Esophagus squamous epithelium (tissue), 5 donors: ENCODE measurements at regions not wholly inside any gene's neighbourhood (a gene's known extent, or its start where the extent isn't known, plus 50 kb on each side); places are given as distances from the start of the nearest gene placed in this dataset.

Experiments
- DNase-seq: peaks from one replicate; lab custom pipeline; 2025; lab: John Stamatoyannopoulos, UW
- H3K27ac ChIP-seq, 4 donors: fragments of 200-600 bp; sonication (generic); one replicate each; pipeline ENCODE4 v1.5.1; 2016 to 2019; ENCODE audit warnings: mild to moderate bottlenecking in 1 of 4
- H3K27me3 ChIP-seq, 4 donors: fragments of 200-600 bp; sonication (generic); 1 replicate in 3 of 4; 2 replicates in 1 of 4; pipeline versions ENCODE4 v1.5.1 to v1.6.0; 2017 to 2021; ENCODE audit warnings: antibody characterized with exemption in 1 of 4
- H3K36me3 ChIP-seq, 3 donors: fragments of 200-600 bp; sonication (generic); one replicate each; pipeline ENCODE4 v1.5.1; 2016 to 2019
- H3K4me1 ChIP-seq, 3 donors: fragments of 200-600 bp; sonication (generic); one replicate each; pipeline ENCODE4 v1.5.1; 2017 to 2019
- H3K4me3 ChIP-seq, 4 donors: fragments of 200-600 bp; sonication (generic); 1 replicate in 3 of 4; 2 replicates in 1 of 4; pipeline ENCODE4 v1.5.1; 2016 to 2019; ENCODE audit warnings: mild to moderate bottlenecking in 2 of 4, moderate library complexity in 1 of 4
- H3K9me3 ChIP-seq, 3 donors: fragments of 200-600 bp; sonication (generic); one replicate each; pipeline ENCODE4 v1.5.1; 2016 to 2019
- CTCF ChIP-seq, 6 experiments: fragments of 450-650 bp in 4 of 6; fragments of 200-600 bp in 2 of 6; sonication (generic) in 2 of 6; IDR thresholded peaks; one replicate each; pipeline ENCODE4 v1.5.1; 2016 to 2019; ENCODE audit warnings: antibody characterized with exemption in 6 of 6, mild to moderate bottlenecking in 4 of 6, moderate library complexity in 4 of 6
- POLR2A ChIP-seq, 4 donors: fragments of 450-650 bp; IDR thresholded peaks; one replicate each; pipeline ENCODE4 v1.6.1; 2017; ENCODE audit warnings: antibody characterized with exemption in 4 of 4, mild to moderate bottlenecking in 4 of 4, moderate library complexity in 3 of 4
- WGBS, 2 donors: methylation state at CpG; one replicate each; pipeline ENCODE4 v1.1.5; 2018; 5-methylcytosine and 5-hydroxymethylcytosine counted together
- intact Hi-C: fragments of 100-400 bp; cut with DNase I; formaldehyde crosslinking; loops from one replicate; pipeline ENCODE4 v1.15.0; 2022
- donor health status: DM: yes; HTN: yes; CAD: no.

- intact Hi-C loops: no loop called here
- Histone ChIP-seq H3K9me3 (no peaks in the 10 kb centered on the region), H3K27me3 (peaks cover 0 to 4% (median 0%) of the 10 kb centered on the region in 4 donors), H3K4me3 (peak overlapping the region in 1 of 4 donors; percentile 52), H3K36me3 (no peaks in the 10 kb centered on the region), H3K4me1 (peaks cover 0 to 34% (median 0%) of the 10 kb centered on the region in 3 donors), H3K27ac (peak overlapping the region in 1 of 4 donors; percentile 51)
- WGBS, 2 donors: 13 to 17% methylated on average over 15 of the region's 15 CpGs
- DNase-seq: no peak
- no peak for TF ChIP-seq POLR2A (IDR thresholded peaks at IDR 0.05)
- TF ChIP-seq CTCF (IDR thresholded peaks at IDR 0.05): peak; percentile 69 to 92 (median 81)
These were observed 333.9 kb downstream of the HACE1 start for GRCh38 chr6:104525677-104526322.

- peaks cover 0 to 24% (median 0%) of the 10 kb centered on the region in 3 donors for H3K4me1 ChIP-seq
- no peaks in the 10 kb centered on the region for H3K36me3 ChIP-seq
- H3K27ac ChIP-seq: no peak overlapping the region
- TF ChIP-seq POLR2A (IDR thresholded peaks at IDR 0.05) (no peak), CTCF (IDR thresholded peaks at IDR 0.05) (no peak)
- 71 to 86% methylated on average over 6 of the region's 6 CpGs for WGBS, 2 donors
- H3K4me3 ChIP-seq: no peak overlapping the region
- no peak for DNase-seq
- no peaks in the 10 kb centered on the region for H3K9me3 ChIP-seq
- intact Hi-C loops: no loop called here
- H3K27me3 ChIP-seq: peaks cover 0 to 4% (median 0%) of the 10 kb centered on the region in 4 donors
These were observed 337.2 kb downstream of the HACE1 start for GRCh38 chr6:104522533-104522932.

GRCh38 chr6:104521176-104521575 lies 338.5 kb downstream of the HACE1 start:
- intact Hi-C loops: no loop called here
- Histone ChIP-seq H3K27me3 (peaks cover 0 to 4% (median 0%) of the 10 kb centered on the region in 4 donors), H3K36me3 (no peaks in the 10 kb centered on the region), H3K9me3 (no peaks in the 10 kb centered on the region), H3K27ac (no peak overlapping the region), H3K4me3 (no peak overlapping the region), H3K4me1 (peaks cover 0 to 10% (median 0%) of the 10 kb centered on the region in 3 donors)
- no peak for TF ChIP-seq POLR2A (IDR thresholded peaks at IDR 0.05)
- TF ChIP-seq CTCF (IDR thresholded peaks at IDR 0.05): no peak
- 69 to 80% methylated on average over 3 of the region's 3 CpGs for WGBS, 2 donors
- no peak for DNase-seq

- Histone ChIP-seq H3K27me3 (peaks cover 0 to 4% (median 0%) of the 10 kb centered on the region in 4 donors), H3K9me3 (no peaks in the 10 kb centered on the region), H3K4me3 (no peak overlapping the region), H3K4me1 (no peaks in the 10 kb centered on the region), H3K36me3 (no peaks in the 10 kb centered on the region), H3K27ac (no peak overlapping the region)
- 84 to 85% methylated on average over 4 of the region's 4 CpGs for WGBS, 2 donors
- intact Hi-C loops: no loop called here
- no peak for DNase-seq
- no peak for TF ChIP-seq CTCF (IDR thresholded peaks at IDR 0.05)
- TF ChIP-seq POLR2A (IDR thresholded peaks at IDR 0.05): no peak
These were observed 340.2 kb downstream of the HACE1 start for GRCh38 chr6:104519566-104519965.

GRCh38 chr6:104509355-104509754 lies 350.4 kb downstream of the HACE1 start:
- 74 to 80% methylated on average over 3 of the region's 3 CpGs for WGBS, 2 donors
- H3K4me3 ChIP-seq: no peak overlapping the region
- no peaks in the 10 kb centered on the region for H3K4me1 ChIP-seq
- H3K36me3 ChIP-seq: no peaks in the 10 kb centered on the region
- no peaks in the 10 kb centered on the region for H3K27me3 ChIP-seq
- intact Hi-C loops: no loop called here
- H3K27ac ChIP-seq: no peak overlapping the region
- DNase-seq: no peak
- TF ChIP-seq POLR2A (IDR thresholded peaks at IDR 0.05) (no peak), CTCF (IDR thresholded peaks at IDR 0.05) (no peak)
- no peaks in the 10 kb centered on the region for H3K9me3 ChIP-seq
